OCI-LY3 (cell line): ENCODE measurements at regions not wholly inside any gene's neighbourhood (a gene's known extent, or its start where the extent isn't known, plus 50 kb on each side); places are given as distances from the start of the nearest gene placed in this dataset.

Source experiments
- EZH2phosphoT487 ChIP-seq: fragments of 200-600 bp; shearing (Covaris generic); IDR thresholded peaks from 2 replicates; pipeline ENCODE4 v1.6.1; 2018; ENCODE audit warnings: antibody characterized with exemption, mixed run types, low read depth
- TF ChIP-seq, protein P1 (sequence below): fragments of 200-600, 300-600 bp; sonication (generic); IDR thresholded peaks from 2 replicates; pipeline ENCODE4 v1.5.1; 2014; ENCODE audit warnings: antibody characterized with exemption, low read length, low read depth

DNA sequence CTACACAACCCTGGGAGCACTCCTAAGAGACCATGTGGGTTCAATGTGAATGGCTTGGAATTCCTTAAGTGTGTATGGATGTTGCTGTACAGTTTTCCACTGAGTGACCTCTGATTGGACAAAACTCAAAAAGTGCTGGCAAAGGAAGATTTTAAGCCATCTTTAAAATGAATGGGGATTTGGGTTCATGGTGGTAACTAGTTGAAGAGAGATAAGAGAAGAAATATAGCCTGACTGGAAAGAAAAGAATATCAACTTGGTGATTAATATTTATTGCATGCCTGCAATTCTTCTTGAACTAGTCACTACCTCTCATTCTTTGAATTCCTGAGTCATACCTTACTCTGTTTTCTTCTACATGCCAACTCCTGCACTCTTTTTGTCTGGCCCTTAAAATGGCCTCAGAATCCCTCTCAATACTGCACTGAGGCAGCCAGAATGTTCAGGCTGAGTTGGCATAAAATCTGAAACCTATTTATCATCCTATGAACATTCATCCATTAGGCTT is 124.7 kb downstream of the RPL22L1 start:
- TF ChIP-seq, protein P1, sequence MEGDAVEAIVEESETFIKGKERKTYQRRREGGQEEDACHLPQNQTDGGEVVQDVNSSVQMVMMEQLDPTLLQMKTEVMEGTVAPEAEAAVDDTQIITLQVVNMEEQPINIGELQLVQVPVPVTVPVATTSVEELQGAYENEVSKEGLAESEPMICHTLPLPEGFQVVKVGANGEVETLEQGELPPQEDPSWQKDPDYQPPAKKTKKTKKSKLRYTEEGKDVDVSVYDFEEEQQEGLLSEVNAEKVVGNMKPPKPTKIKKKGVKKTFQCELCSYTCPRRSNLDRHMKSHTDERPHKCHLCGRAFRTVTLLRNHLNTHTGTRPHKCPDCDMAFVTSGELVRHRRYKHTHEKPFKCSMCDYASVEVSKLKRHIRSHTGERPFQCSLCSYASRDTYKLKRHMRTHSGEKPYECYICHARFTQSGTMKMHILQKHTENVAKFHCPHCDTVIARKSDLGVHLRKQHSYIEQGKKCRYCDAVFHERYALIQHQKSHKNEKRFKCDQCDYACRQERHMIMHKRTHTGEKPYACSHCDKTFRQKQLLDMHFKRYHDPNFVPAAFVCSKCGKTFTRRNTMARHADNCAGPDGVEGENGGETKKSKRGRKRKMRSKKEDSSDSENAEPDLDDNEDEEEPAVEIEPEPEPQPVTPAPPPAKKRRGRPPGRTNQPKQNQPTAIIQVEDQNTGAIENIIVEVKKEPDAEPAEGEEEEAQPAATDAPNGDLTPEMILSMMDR: no peak
- TF ChIP-seq EZH2phosphoT487: no peak
